Retinal pigment epithelial cell (primary cell): ENCODE measurements at regions not wholly inside any gene's neighbourhood (a gene's known extent, or its start where the extent isn't known, plus 50 kb on each side); places are given as distances from the start of the nearest gene placed in this dataset.

Experiments used
- DNase-seq: peaks from one replicate; pipeline ENCODE4 v3.0.0-alpha.2; 2010; ENCODE audit warnings: low read depth
- H3K4me3 ChIP-seq: 2 replicates; pipeline ENCODE4 v1.5.1; 2011; ENCODE audit warnings: mild to moderate bottlenecking, low read length, control low read depth, moderate library complexity
- TF ChIP-seq, protein P1 (sequence below): conservative IDR thresholded peaks from 2 replicates; pipeline ENCODE4 v1.5.1; 2011; ENCODE audit warnings: low read depth, low read length, control low read depth, inconsistent platforms

GRCh38 chr4:99714179-99714578 lies 56.6 kb upstream of the C4orf54 start:
- TF ChIP-seq, protein P1, sequence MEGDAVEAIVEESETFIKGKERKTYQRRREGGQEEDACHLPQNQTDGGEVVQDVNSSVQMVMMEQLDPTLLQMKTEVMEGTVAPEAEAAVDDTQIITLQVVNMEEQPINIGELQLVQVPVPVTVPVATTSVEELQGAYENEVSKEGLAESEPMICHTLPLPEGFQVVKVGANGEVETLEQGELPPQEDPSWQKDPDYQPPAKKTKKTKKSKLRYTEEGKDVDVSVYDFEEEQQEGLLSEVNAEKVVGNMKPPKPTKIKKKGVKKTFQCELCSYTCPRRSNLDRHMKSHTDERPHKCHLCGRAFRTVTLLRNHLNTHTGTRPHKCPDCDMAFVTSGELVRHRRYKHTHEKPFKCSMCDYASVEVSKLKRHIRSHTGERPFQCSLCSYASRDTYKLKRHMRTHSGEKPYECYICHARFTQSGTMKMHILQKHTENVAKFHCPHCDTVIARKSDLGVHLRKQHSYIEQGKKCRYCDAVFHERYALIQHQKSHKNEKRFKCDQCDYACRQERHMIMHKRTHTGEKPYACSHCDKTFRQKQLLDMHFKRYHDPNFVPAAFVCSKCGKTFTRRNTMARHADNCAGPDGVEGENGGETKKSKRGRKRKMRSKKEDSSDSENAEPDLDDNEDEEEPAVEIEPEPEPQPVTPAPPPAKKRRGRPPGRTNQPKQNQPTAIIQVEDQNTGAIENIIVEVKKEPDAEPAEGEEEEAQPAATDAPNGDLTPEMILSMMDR = no peak
- no peak overlapping the region for H3K4me3 ChIP-seq
- no peak for DNase-seq

GRCh38 chr4:99712530-99712929 lies 54.9 kb upstream of the C4orf54 start:
- TF ChIP-seq, protein P1 = no peak
- DNase-seq = no peak
- no peak overlapping the region for H3K4me3 ChIP-seq

GRCh38 chr4:99712099-99712498 lies 54.5 kb upstream of the C4orf54 start:
- TF ChIP-seq, protein P1 = no peak
- H3K4me3 ChIP-seq = no peak overlapping the region
- no peak for DNase-seq

DNA sequence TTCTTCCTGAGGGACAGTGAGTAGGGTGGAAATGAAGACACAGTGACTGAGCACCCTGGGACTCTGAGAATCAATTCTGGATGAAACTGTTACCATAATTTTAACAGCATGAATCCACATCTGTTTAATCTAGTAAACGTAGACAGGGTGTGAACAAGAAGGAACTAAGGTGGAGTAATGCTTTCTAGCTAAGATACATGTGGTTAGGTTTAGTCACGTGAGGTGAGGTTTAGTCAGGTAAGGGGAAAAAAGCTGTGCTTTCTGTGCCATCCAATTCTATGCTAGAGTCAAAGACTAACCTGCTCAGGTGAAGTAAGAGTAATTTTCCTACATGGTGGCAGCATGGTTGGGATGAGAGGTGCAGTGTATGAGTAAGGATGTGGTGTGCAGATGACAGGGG lies 54.0 kb upstream of the C4orf54 start:
- no peak for DNase-seq
- TF ChIP-seq, protein P1 = no peak
- H3K4me3 ChIP-seq = no peak overlapping the region

- DNase-seq = no peak
- no peak overlapping the region for H3K4me3 ChIP-seq
- TF ChIP-seq, protein P1 = no peak
These were observed 53.2 kb upstream of the C4orf54 start for GRCh38 chr4:99710681-99711345.

GRCh38 chr4:99710020-99710419 lies 52.4 kb upstream of the C4orf54 start:
- DNase-seq = no peak
- TF ChIP-seq, protein P1 = no peak

DNA sequence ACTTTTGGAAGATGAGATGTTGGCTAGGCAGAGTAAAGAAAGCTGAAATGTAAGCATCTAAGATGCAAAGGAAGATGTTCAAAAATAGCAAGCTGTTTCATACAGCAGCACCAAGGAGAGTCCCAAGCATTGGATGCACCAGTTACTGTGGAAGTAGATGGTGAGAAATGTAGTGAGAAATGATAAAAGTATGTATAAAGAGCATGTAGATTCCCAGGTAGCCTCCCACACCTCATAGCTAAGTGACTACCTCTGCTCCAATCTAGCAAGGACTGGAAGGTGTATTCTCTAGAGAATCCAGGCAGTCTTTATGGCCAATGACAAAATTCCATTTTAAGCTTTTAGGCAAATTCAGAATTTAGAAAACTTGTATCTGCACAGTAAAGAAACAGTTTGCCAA lies 50.9 kb upstream of the C4orf54 start:
- DNase-seq = no peak
- TF ChIP-seq, protein P1 = no peak
- no peak overlapping the region for H3K4me3 ChIP-seq

More at GRCh38 chr4:99710020-99710419, 52.4 kb upstream of the C4orf54 start:
- no peak overlapping the region for H3K4me3 ChIP-seq
